Hematopoietic multipotent progenitor cell treated with erythropoietin and hydrocortisone succinate and interleukin-3 and kit ligand, for 4 days (in vitro differentiated cells): ENCODE measurements at regions not wholly inside any gene's neighbourhood (a gene's known extent, or its start where the extent isn't known, plus 50 kb on each side); places are given as distances from the start of the nearest gene placed in this dataset.
A peak's percentile ranks its signal among the peaks of the same experiment; 100 is the strongest.
"Not testable (repeated sequence)": the region's sequence is repeated elsewhere in the genome, so short reads cannot be mapped to it uniquely, and the experiment has no call there.

Source experiments
- DNase-seq: peaks from one replicate; pipeline ENCODE4 v3.0.0-alpha.2; 2015

DNA sequence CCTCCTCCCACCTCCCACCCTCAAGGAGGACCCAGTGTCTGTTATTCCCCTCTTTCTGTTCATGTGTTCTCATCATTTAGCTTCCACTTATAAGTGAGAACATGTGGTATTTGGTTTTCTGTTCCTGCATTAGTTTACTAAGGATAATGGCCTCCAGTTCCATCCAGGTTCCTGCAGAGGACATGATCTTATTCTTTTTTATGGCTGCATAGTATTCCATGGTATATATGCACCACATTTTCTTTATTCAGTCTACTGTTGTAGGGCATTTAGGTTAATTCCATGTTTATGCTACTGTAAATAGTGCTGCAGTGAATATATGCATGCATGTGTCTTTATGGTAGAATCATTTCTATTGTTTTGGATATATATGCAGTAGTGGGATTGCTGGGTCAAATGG is 180.4 kb upstream of the KLF3 start:
- not testable (repeated sequence) for DNase-seq

DNA sequence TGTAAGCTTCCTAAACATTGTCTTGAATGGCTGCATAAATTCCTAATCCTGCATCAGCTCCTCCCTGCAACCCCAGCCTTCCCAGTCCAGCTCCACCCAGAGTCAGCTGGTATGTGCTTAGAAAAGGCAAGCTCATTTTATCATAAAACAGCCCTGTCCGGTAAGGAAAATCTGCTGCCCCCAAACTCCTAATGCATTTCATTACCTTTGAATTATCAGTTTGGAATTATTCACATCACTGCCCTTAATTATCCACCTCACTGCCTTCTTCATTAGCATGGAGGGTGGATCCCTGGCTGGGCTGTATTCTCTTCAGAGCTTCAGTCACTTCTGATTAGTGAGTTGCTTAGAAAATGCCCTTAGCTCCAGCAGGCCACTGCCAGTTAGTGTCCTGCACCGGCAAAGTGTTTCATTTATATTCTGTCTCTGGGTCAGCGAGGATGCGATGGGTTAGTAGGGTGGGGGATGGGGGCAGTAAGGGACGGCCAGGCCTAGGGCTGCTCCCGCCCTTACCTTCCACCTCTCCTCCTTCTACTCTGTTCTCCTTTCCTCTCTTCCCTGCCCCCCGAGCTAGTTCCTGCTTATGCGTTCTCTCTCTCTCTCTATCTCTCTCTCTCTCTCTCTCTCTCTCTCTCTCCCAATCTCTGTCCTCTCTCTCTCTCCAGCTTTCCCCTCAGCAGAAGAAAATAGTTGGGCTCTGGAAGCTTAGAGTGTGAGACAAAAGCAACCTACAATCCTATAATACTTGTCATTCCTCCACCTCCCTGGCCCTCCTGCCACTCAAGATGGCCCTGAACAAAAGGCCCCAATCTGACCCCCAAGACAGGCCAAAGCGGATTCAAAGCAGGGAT is 174.8 kb upstream of the KLF3 start:
- DNase-seq, result no peak

DNA sequence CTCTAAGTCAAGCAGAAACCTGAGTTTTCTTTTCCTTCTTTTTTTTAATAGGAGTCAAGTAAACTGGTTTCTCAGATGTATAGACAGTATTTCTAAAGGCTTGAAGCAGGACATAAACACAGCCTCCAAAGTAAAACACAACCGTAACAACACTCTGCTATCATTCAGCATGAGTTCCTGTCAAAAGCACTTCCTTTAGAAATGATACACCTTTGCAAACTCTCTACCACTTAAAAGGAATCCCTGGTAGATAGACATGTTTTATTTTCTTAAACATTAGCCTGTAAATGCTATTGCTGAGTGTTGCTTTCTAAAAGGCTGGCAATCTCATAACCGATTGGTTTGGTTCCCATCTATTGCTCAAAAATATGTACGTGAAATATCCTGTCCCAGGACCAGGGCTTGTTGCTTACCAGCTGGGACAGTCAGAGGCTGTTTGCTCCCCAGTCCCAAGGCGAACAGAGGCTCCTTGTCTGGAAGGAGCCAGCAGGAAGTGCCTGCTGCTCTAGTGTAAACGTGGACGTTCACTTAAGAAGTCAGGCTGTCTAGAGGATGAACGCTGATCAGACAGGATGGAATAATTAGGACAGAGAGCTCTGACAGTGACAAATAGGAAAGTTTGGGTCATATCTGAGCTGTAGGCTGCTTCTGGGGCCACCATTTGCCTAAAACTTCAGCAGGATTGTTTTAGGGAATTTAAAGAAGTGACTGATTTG is 173.9 kb upstream of the KLF3 start:
- no peak for DNase-seq

DNA sequence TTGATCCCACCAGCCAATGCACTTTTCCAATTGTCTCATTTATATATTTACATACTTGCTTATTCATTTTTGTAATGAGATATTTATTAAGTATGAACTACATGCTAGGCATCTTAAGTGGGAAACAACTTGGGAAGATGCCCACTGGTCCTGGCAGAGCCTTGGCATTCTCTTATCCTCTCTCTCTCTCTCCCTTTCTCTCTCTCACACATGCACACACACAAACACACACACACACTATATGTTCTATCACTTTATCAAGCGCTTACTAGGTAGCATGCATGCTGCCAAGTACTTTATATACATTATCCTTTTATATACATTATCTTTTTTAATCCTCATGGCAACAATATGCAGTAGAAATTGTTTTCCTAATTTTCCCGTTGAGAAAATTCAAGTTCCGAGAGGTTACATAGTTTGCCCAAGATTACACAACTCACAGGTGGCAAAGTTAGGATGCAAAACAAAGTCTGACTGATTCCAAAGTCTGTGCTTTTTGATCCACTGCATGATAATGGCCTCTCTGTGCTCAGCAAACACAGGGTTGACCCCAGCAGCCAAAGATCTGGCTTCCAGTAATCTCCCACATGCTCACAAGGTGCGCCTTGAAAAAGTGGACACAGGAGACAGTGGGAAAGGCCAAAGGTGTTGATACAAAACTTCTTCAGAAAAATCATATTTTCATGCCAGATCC is 173.1 kb upstream of the KLF3 start:
- DNase-seq, result no peak

DNA sequence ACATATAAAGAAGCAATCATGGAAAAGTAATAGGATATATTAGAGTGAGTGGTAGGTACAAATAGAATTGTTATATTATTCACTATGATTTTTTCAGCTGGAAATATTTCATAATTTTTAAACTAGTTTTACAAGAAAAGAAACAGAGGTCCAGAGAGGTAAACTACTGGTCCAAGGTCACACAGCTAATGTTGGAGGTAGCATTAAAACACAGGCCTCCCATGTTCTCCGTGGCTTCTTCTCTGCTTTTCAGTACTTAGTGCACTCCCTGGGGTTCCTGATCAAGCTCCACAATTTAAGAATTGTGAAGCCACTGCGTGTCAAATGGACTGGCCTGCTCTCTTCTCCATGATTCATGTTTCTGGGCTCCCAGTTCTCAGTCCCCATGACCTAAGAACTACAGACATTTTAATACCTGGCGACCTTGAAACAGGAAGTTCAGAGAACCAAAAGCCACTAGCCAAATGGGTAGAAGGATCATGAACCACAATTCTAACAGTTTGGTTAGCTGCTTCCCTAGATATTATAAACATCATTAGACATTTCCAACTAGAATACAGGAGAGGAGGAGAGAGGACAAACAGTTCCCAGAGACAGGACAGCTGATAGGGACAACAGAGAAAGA is 172.0 kb upstream of the KLF3 start:
- DNase-seq, result no peak

DNA sequence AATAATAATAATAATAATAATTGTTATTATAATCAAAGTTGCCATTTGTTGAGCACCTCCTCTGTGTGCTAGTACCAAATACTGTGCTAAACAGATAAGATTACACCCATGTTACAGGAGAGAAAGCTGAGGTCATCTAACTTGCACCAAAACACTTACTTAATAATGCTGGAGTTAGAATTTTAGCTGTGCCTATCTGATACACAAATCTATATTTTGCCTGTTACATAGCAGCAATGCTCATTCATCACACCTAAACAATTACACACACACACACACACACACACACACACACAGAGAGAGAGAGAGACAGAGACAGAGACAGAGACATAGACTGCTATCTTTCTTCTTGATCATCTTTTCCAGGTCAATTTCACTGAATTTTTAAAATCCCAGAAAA is 170.9 kb upstream of the KLF3 start:
- peak; percentile 32 for DNase-seq

DNA sequence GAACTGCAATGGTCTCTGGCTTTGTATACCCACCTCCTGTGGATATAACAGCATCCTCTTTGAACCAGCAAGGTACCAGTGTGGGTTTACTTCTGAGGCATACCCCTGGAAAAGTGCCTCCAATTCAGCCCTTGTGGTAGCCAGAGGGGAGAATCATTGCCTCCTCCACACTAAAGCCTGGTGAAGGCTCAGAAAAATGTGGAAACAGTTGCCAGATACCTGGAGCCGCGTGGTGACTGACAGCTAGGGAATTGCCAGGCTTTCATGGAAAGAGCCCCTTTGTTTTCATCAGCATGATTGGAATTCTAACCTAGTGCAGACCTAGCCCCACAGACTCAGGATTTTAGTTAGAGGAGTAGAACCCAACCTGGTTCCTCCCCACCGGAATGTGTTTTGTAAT is 168.6 kb upstream of the KLF3 start:
- no peak for DNase-seq

DNA sequence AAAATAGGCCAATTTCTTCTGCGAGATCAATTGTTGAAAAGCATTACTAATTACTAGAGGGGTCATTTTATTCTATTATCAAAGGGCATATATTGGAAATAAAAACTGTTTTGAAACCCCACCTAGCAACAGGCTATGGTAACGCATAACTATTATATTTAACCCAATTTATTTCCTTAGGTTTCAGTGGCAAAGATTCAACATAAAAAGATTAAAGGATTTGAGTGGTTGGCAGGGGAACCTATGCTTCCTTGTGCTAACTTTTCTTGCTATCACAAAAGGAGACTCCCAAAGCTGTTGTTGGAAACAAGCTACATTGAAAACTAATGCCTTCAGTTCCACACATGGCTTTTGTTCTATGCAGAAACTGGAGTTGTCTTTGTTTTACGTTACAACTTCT is 166.9 kb upstream of the KLF3 start:
- no peak for DNase-seq

DNA sequence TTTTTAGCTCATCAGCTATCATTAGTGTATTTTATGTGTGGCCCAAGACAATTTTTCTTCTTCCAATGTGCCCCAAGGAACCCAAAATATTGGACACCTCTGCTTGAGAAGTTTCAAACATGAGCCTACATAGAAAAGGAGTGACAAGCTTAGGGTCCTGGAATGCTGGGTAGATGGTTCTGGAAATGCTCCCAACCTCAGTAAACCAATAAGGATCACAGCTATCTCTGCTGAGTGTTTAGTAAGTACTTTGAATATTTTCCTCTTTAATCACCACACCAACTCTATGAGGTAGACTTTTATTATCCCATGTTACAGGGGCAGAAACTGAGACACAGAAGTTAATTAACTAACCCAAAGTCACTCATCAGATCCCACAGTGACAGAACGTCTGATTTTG is 164.9 kb upstream of the KLF3 start:
- DNase-seq, result no peak

DNA sequence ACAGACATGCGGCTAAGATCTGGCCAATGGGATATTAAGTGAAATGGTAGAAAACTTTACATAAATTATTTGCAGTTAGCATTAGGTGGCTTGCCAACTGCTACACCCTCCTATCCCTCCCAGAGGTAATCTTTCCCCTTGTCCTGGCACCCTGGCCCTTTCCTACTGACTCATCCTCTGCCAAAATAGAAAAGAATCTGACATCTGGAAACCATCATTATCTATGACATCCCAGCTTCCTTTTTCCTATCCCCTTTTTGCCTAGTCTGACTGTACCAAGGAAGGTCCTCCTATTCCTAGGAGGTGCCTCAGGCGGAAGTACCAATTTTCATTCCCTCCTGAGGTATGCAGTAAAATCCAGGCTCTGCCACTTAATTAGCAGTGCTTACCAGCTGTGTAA is 163.6 kb upstream of the KLF3 start:
- no peak for DNase-seq

DNA sequence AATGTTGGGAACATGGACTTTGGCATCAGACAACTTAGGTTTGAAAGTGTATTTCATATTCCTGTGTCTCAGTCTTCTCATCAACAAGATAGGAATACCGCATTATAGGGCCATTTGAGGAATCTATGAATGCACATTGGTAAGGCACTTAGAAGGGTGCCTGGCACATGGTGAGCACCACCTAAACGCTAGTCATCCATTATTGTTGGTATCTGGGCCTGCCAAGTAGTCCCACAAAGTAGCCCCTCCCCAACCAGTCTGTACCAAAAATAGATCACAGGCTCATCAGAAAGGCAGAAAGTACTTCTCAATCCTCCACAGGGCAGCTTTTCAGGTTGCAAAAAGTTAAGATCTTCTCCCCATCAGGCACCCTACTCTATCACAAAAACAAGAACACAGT is 162.3 kb upstream of the KLF3 start:
- DNase-seq, result no peak

DNA sequence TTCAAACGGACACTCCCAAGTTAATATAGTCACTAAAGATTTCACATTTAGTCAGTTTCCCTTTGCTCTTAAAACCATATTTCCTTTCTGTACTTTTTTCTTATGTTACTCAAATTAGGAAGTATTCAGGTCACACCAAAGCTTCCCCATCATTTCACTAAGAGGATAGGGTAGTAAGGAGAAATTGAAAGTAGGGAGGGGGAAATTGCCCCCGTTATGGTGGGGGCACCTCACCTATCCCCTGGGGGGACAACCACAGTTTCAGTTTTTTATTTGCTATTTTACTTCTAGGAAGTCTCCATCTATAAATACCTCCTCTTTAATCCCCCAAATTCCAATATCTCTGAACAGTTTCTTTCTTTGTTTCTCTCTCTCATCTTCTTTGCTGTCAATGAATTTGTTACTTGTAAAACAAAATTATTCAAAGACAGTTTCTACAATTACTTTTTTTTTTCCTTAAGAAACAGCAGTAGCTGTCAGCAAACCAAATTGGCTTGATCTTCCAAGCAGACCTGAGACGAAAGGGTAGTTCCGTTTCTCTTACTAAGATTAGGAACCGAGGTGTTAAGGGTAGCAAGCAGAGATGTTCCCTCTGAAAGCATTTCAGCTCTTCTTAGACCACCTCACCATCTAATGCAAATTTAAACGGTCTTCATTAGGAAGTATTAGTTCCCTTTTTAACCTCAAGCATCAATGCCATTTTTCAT is 160.2 kb upstream of the KLF3 start:
- DNase-seq, result no peak

DNA sequence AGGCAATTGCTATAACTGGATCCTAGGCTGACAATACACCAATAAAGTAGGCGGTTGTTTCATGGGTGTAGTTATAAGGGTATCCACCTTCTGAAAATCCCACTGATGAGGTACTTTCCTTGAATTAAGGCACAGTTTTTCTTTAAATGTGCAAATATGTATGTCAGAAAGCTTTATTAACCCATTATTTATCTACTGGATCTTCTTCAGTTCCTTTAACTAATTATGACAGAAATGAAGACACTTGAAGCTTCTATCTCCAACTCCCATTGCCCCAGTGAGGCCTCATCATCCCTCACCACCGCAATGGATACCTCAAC is 159.6 kb upstream of the KLF3 start:
- no peak for DNase-seq

DNA sequence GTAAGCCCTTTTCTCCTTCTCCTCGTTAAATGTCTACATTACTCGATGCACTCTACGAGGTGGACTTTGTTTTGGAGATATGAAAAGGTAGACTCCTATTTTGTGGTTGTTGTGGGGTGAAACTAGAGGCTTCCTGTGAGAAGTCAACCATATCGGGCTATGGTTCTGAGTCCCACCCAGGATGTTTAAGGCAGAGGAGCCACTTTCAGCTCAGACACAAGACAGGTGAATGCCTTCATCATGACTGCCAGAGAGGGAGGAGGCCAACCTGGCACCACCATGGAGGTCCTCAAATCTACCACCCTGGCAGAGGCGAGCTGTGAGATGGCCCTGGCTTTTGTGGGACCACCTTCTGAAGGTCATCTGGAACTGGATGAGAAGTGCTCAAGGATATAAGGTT is 154.4 kb upstream of the KLF3 start:
- DNase-seq, result no peak

DNA sequence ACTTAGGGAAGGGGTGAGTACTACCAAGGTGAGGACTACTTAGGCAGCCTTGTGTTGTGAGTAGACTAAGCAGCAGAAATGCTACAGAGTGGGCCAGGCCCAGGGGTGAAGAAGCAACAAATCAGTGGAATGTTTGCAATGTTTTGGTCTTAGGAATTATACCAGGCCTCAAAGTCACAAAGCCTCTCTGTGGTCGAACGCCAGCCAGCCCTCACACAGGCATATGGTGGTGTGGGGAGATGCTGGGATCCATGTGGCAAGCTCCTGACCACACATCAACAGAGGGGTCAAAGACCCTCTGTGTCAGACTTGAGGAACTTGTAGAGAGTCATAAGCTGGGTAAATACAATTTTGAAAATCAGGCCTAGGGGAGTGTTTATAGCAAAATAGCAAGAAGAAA is 153.8 kb upstream of the KLF3 start:
- no peak for DNase-seq

DNA sequence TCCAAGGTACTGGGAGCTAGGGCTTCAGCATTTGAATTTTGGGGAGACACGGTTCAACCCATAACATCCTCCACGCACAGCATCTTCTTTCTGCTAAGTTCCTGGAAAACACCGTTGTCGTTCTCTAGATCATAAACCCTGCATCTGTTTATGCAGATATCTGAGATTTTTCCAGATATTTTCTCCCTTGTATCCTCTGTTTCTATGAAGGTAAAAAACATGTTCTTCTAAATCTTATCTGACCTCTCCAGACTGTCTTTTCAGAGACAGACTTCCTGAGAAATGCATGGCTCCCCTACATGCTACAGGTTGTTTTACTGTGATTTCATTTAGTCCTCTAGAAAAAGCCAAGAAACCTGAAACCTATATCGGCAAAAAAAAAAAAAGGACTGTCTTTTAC is 152.3 kb upstream of the KLF3 start:
- DNase-seq, result no peak

DNA sequence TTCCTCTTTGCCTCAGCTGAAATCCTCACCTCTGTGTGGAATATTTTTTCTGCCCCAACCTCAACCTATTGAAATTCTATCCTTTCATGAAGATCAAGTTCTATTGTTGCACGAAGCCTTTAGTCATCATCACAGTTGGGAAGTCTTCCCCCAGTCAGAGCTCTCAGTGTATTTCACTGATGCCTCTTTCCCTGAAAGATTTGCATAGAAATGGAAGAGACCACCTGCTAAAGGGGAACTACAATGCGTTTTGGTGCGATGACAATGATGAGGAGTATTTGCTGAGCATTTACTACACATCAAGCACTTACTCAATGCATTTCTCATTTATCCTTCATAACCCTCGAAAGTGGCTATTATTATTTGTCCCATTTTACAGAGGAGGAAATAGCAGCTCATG is 151.2 kb upstream of the KLF3 start:
- no peak for DNase-seq

DNA sequence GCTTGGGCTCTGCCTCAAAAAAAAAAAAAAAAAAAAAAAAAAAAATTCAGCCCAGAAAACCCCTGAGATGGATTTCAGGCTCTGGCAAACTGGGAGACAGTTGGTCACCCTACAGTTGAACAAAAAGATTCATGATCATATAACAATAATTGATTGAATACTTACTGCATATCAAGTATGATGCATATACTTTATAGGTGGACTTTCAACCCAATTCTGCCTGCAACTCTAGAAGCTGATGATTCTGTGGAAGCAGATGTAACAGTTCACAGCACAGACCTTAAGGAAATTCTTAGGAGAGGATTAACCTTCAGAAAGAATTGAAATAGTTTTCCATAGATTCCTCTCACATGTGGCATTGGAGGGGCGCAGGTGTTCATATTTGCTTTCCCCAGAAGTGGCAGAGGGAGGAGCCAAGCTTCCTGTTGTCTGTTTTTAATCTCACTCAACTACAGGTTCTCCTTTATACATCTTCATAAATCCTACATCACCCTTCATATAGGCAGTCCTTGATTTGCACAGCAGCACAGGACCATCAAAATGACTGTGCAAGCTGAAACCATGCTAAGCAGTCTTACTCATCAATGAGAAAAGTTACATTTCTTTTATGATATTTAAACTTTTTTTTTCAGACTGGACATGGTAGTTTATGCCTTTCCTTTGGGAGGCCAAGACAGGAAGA is 149.4 kb upstream of the KLF3 start:
- DNase-seq, result no peak

DNA sequence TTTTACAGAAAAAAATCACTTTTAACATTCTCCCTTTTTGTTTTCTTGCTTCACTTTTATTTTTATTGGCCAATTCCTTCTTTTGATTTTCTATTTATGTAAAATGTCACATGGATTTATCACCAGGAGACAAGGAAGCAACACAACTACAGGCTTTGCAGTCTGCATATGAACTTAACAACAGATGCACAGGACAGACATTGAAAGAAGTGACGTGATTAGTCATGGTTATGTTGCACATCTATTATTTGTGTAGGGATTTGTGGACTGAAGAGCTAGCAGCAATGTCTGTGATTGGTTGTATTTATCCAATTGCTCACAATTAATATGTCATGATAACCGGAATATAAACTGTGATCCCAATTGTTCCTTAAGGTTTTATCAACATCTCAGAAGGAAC is 147.8 kb upstream of the KLF3 start:
- no peak for DNase-seq

DNA sequence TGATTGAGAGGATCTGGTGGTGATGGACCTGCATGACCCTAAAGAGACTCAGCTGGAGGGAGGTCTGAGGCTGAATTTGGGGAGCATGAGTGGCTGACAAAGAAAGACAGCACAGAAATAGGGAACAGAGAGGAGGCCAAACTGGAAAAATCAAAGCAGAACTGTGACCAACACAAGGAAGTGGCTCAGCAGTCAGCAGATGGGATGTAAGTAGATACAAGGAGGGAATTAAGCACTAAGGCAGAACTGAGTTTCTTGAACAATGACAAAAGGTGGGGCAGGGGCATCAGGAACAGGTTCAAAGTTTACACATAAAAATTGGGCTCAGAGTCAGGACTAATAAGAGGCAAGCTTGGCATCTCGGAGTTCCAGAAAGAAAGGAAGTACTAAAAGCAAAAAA is 144.3 kb upstream of the KLF3 start:
- DNase-seq, result no peak

DNA sequence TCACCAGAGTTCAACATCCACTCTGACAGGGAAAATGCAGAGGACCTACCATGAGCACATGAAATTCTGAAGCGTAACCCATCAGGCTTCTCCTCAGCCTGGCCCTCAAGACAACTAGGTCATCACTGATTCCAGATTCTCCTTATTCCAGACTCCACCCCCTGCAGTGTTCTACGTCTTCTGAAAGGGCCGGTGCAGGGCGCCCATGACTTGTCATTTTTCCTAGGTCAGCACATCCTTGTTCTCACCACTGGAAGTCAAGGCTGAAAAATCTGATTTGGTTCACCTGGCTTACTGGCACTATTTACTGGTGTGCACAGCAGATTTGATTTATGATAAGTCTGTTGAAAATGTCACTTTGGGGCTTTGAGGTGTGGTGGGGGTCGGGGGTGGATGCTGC is 140.9 kb upstream of the KLF3 start:
- DNase-seq, result no peak
